CD4-positive, alpha-beta memory T cell (primary cell): ENCODE measurements at regions not wholly inside any gene's neighbourhood (a gene's known extent, or its start where the extent isn't known, plus 50 kb on each side); places are given as distances from the start of the nearest gene placed in this dataset.

ENCODE experiments used
- CTCF ChIA-PET: fragments of 350-600 bp; sonication (Branson Sonifier 250); formaldehyde crosslinking; loops from one replicate; lab custom pipeline; 2021; ENCODE audit warnings: inconsistent platforms; ENCODE audit not compliant: partially characterized antibody; lab: Charles Lee
- POLR2A ChIA-PET: fragments of 350-600 bp; sonication (Branson Sonifier 250); formaldehyde crosslinking; loops from one replicate; lab custom pipeline; 2021; ENCODE audit not compliant: partially characterized antibody; lab: Charles Lee
- DNase-seq, 5 donors: peaks; one replicate each; pipeline versions ENCODE4 v3.0.0 to v3.0.0-alpha.2; 2020 to 2022; ENCODE audit warnings: mixed read lengths in 1 of 5
- H3K27ac ChIP-seq: one replicate; pipeline ENCODE4 v1.7.0; 2013; ENCODE audit warnings: low read depth, low read length
- H3K27me3 ChIP-seq: 2 replicates; pipeline ENCODE4 v1.7.0; 2013; ENCODE audit warnings: mild to moderate bottlenecking, low read length, moderate library complexity; ENCODE audit not compliant: insufficient read depth
- H3K36me3 ChIP-seq: 2 replicates; pipeline ENCODE4 v1.7.0; 2013; ENCODE audit warnings: mild to moderate bottlenecking, low read length, moderate library complexity; ENCODE audit not compliant: insufficient read depth
- H3K4me1 ChIP-seq: 2 replicates; pipeline ENCODE4 v1.7.0; 2013; ENCODE audit warnings: mild to moderate bottlenecking, low read length, moderate library complexity; ENCODE audit not compliant: insufficient read depth
- H3K4me3 ChIP-seq, 2 donors: one replicate each; pipeline ENCODE4 v1.7.0; 2013; ENCODE audit warnings: low read length in 2 of 2, mild to moderate bottlenecking in 1 of 2
- H3K9me3 ChIP-seq, 2 donors: one replicate each; pipeline ENCODE4 v1.7.0; 2013; ENCODE audit warnings: low read length in 2 of 2, control low read depth in 1 of 2; ENCODE audit not compliant: control insufficient read depth in 1 of 2
- H3K27ac Mint-ChIP-seq, 7 donors: one replicate each; pipeline ENCODE4 v1.8.0; 2020 to 2021; ENCODE audit warnings: mixed read lengths in 7 of 7, mild to moderate bottlenecking in 6 of 7, inconsistent platforms in 3 of 7, moderate library complexity in 3 of 7
- H3K27me3 Mint-ChIP-seq, 2 donors: one replicate each; pipeline ENCODE4 v1.8.0; 2020 to 2021; ENCODE audit warnings: mixed read lengths in 2 of 2
- H3K36me3 Mint-ChIP-seq, 2 donors: one replicate each; pipeline ENCODE4 v1.8.0; 2020 to 2021; ENCODE audit warnings: mixed read lengths in 2 of 2, inconsistent platforms in 1 of 2, mild to moderate bottlenecking in 1 of 2
- H3K4me1 Mint-ChIP-seq, 4 donors: one replicate each; pipeline ENCODE4 v1.8.0; 2020 to 2021; ENCODE audit warnings: mixed read lengths in 4 of 4, mild to moderate bottlenecking in 1 of 4
- H3K4me3 Mint-ChIP-seq, 8 donors: one replicate each; pipeline ENCODE4 v1.8.0; 2020 to 2021; ENCODE audit warnings: mixed read lengths in 8 of 8, mild to moderate bottlenecking in 7 of 8, moderate library complexity in 6 of 8, inconsistent platforms in 3 of 8
- H3K9me3 Mint-ChIP-seq, 8 donors: one replicate each; pipeline ENCODE4 v1.8.0; 2020 to 2021; ENCODE audit warnings: mixed read lengths in 8 of 8, mild to moderate bottlenecking in 5 of 8, inconsistent platforms in 3 of 8, moderate library complexity in 1 of 8
- intact Hi-C: fragments of 100-400 bp; cut with micrococcal nuclease; formaldehyde crosslinking; loops from one replicate; pipeline ENCODE4 v1.15.1; 2023

DNA sequence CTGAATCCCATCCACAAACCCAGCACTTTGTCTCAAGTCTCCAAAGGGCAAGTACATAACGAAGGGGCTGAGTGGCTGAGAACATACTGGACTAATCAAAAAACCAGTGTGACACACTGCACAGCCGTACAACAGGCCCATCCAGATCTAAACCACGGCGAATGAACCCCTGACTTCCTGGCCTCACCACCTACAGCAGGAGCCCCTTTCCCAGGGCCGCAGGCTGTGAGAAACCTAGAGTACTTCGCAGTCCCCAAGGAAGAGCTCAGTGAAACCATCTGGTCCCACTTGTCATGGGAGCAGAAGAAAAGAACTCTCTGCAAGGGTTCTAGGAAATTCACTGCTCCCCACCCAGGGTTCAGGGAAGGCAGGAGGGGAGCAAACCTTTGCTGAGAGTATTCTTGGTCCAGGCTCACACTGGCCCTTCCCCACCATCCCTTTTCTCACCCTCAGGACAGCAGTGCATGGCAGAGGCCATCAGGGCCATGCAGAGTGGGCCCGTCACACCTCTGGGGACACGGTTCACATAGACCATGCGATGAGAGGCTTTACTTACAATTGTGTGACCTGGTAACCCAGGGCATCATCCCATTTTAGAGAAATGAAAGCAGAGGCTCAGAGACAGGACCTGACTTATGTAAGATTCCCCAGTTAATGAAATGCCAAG lies 192.8 kb downstream of the BCL11B start:
- POLR2A ChIA-PET, result no interaction called here
- CTCF ChIA-PET, result no interaction called here

DNA sequence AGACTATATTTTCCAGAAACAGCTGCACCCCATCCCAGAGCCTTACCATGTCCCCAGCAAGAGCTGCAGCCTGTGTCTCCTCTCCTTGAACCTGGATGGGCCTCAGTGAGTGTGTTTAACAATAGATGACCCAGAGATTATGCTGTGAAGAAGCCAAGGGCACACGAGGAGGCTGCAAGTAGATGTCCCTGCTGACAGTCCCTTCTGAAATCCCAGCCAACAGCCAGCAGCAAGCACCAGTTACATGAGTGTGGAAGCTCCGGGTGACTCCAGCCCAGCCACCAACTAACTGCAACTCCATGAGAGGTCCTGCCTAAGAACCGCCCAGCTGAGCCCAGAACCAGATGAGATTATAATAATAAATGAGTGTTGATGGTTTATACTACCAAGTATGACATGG lies 191.7 kb downstream of the BCL11B start:
- Histone ChIP-seq H3K4me1 (peaks cover 7% of the 10 kb centered on the region), H3K4me3 (no peak overlapping the region), H3K27ac (no peak overlapping the region), H3K9me3 (no peaks in the 10 kb centered on the region), H3K36me3 (no peaks in the 10 kb centered on the region), H3K27me3 (no peaks in the 10 kb centered on the region)
- peaks cover 8 to 19% (median 10%) of the 10 kb centered on the region in 4 donors for H3K4me1 Mint-ChIP-seq
- no peak overlapping the region for H3K4me3 Mint-ChIP-seq
- intact Hi-C loops, result no loop called here
- no peak overlapping the region for H3K27ac Mint-ChIP-seq
- CTCF ChIA-PET, result no interaction called here
- no peaks in the 10 kb centered on the region for H3K27me3 Mint-ChIP-seq
- POLR2A ChIA-PET, result no interaction called here
- DNase-seq, result no peak
- H3K9me3 Mint-ChIP-seq, result peaks cover 2 to 24% (median 12%) of the 10 kb centered on the region in 8 donors
- peaks cover 5 to 27% of the 10 kb centered on the region in 2 donors for H3K36me3 Mint-ChIP-seq

More for the DNA sequence above, 192.8 kb downstream of the BCL11B start:
- H3K27ac ChIP-seq, result no peak overlapping the region
- DNase-seq, result no peak
- no peak overlapping the region for H3K4me3 Mint-ChIP-seq
- H3K27me3 Mint-ChIP-seq, result no peaks in the 10 kb centered on the region
- peaks cover 2 to 24% (median 12%) of the 10 kb centered on the region in 8 donors for H3K9me3 Mint-ChIP-seq
- H3K4me1 ChIP-seq, result peaks cover 7% of the 10 kb centered on the region
- H3K27me3 ChIP-seq, result no peaks in the 10 kb centered on the region
- intact Hi-C loops, result no loop called here
- H3K36me3 ChIP-seq, result no peaks in the 10 kb centered on the region
- H3K27ac Mint-ChIP-seq, result peak overlapping the region in 1 of 7 donors; percentile 72
- H3K36me3 Mint-ChIP-seq, result peaks cover 5 to 26% of the 10 kb centered on the region in 2 donors
- H3K4me1 Mint-ChIP-seq, result peaks cover 8 to 19% (median 10%) of the 10 kb centered on the region in 4 donors
- H3K9me3 ChIP-seq, result no peaks in the 10 kb centered on the region
- no peak overlapping the region for H3K4me3 ChIP-seq

DNA sequence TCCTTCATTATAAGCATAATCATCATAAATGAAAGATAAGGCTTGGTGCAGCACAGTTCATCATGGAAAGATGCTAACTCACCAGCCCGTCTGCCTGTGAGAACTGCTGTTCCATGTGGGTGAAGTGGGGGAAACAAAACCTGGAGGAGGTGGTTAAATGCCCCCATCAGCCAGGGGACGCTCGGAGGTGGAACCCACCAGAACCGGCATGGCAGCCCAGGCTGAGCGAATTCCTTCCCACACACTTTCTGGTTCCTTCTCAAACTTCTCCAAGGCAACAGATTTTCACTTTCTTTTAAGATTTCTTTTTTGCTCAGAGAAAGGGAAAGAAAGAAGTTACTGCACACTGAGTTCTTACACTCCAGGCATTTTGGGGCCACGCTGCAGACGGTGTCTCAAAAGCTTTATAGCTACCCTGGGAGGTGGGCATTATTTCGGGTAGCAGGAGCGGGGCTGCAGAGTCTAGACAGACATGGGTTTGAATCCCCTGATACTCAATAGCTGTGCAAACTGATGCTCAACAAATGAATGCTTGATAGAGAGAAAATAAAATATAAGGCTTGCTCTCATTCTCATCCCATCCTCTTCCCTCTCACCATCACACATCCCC lies 190.7 kb downstream of the BCL11B start:
- Histone ChIP-seq H3K36me3 (no peaks in the 10 kb centered on the region), H3K27ac (no peak overlapping the region), H3K27me3 (no peaks in the 10 kb centered on the region), H3K4me3 (no peak overlapping the region), H3K9me3 (no peaks in the 10 kb centered on the region), H3K4me1 (peaks cover 7% of the 10 kb centered on the region)
- Mint-ChIP-seq H3K9me3 (peaks cover 2 to 24% (median 17%) of the 10 kb centered on the region in 8 donors), H3K27me3 (no peaks in the 10 kb centered on the region), H3K4me1 (peaks cover 8 to 19% (median 12%) of the 10 kb centered on the region in 4 donors), H3K36me3 (peaks cover 11 to 34% of the 10 kb centered on the region in 2 donors), H3K4me3 (no peak overlapping the region), H3K27ac (no peak overlapping the region)
- CTCF ChIA-PET, result no interaction called here
- no peak for DNase-seq
- POLR2A ChIA-PET, result no interaction called here
- intact Hi-C loops, result no loop called here

DNA sequence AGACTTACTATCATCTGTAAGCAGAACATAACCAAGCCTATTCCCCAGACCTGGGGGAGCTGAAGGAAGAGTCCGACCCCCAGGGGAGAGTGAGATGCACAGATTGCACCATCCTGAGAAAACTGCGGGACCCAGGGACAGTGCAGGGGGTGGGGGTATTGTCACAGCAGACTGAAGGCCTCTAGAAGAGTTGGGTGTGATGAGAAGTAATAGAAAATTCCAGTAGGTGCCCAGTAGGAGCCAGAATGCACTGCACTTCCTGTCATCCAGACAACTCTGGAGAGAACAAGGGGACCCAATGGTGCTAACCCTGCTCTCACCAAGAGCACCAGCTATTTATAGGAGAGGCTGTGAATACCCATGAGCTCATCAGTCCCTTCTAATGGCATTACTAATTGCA lies 190.1 kb downstream of the BCL11B start:
- Histone ChIP-seq H3K27me3 (no peaks in the 10 kb centered on the region), H3K4me1 (peaks cover 4% of the 10 kb centered on the region), H3K36me3 (no peaks in the 10 kb centered on the region), H3K4me3 (no peak overlapping the region), H3K9me3 (no peaks in the 10 kb centered on the region), H3K27ac (no peak overlapping the region)
- ChIA-PET CTCF (no interaction called here), POLR2A (no interaction called here)
- H3K4me3 Mint-ChIP-seq, result no peak overlapping the region
- no peaks in the 10 kb centered on the region for H3K27me3 Mint-ChIP-seq
- peaks cover 5 to 14% (median 11%) of the 10 kb centered on the region in 4 donors for H3K4me1 Mint-ChIP-seq
- no peak overlapping the region for H3K27ac Mint-ChIP-seq
- peaks cover 13 to 37% of the 10 kb centered on the region in 2 donors for H3K36me3 Mint-ChIP-seq
- intact Hi-C loops, result no loop called here
- DNase-seq, result no peak
- H3K9me3 Mint-ChIP-seq, result peaks cover 2 to 24% (median 18%) of the 10 kb centered on the region in 8 donors

DNA sequence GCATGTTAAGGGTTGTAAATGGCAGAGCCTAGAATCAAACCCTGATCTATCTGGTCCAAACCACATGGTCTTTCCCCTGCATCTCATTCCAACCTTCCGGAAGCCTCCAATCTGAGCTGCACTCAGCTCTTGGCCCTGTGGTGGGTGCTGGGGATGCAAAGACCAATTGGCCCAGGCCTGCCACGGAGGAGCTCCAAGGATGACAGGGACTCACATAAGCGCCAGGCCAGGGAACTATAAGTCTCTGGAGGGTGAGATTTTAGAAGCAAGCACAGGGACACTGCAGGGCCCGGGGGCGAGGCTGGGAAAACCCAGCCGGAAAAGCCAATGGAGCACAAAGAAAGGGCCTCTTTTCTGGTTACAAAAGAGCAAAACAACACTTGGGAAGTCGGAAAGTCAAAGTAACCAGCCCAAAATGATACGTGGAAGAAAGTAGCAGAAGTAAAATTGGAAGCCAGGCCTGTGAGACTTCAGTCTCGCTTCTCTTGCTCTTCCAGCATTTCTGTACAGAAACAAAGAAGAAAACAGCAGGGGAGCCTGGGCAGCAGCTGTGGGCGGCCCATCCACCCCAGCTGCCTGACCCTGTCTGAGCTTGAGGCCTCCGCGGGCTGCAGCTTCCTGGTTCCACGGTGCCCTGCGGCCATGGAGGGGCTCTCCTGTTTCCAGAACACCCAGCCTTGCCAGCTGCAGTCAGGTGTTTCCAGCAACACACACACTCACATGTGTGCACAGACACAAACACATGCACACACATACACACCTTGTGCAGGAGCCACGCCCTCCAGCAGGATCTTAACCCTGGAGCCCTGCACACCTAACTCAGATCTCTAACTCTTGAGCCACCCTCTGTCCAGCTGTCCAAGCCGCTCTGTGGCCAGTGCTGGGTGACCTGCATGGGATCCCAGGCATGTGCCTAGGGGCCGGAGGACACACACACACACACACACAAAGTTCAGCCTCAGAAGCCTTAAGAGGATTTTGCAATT lies 178.2 kb downstream of the BCL11B start:
- POLR2A ChIA-PET, result no interaction called here
- no peaks in the 10 kb centered on the region for H3K27me3 ChIP-seq
- Mint-ChIP-seq H3K36me3 (peaks cover 11 to 20% of the 10 kb centered on the region in 2 donors), H3K9me3 (peaks cover 0 to 15% (median 7%) of the 10 kb centered on the region in 8 donors), H3K27ac (no peak overlapping the region), H3K27me3 (no peaks in the 10 kb centered on the region), H3K4me3 (no peak overlapping the region), H3K4me1 (no peaks in the 10 kb centered on the region)
- H3K36me3 ChIP-seq, result no peaks in the 10 kb centered on the region
- DNase-seq, result no peak
- H3K27ac ChIP-seq, result no peak overlapping the region
- no peaks in the 10 kb centered on the region for H3K9me3 ChIP-seq
- no peak overlapping the region for H3K4me3 ChIP-seq
- CTCF ChIA-PET, result interaction anchor here (1.1 kb wide), 1 partner anchor 9 kb away, joined by 4 read pairs; no protein-coding TSS in a partner anchor
- no peaks in the 10 kb centered on the region for H3K4me1 ChIP-seq
- intact Hi-C loops, result no loop called here

DNA sequence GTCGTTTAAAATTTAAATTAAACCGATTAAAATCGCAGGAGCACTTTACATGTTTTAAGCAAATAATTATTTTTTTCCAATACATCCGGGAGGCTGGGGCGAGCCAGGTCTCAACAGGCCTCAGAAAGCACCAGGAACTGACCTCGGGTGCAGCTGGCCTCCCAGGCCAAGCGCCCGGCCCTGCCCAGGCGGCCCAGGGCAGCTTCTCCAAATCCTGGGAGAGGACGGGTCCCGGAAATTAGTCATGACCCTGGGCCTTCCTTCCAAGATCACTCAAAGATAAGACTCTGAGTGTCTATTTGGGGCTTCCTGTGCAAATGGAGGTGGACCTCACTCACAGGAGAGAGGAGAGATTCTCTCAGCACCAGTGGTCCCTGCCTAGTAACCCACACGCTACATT lies 177.1 kb downstream of the BCL11B start:
- no peak overlapping the region for H3K27ac ChIP-seq
- no peak overlapping the region for H3K4me3 Mint-ChIP-seq
- peaks cover 0 to 15% (median 6%) of the 10 kb centered on the region in 8 donors for H3K9me3 Mint-ChIP-seq
- H3K9me3 ChIP-seq, result no peaks in the 10 kb centered on the region
- POLR2A ChIA-PET, result no interaction called here
- H3K4me1 Mint-ChIP-seq, result peaks cover 0 to 1% (median 0%) of the 10 kb centered on the region in 4 donors
- H3K4me3 ChIP-seq, result no peak overlapping the region
- intact Hi-C loops, result no loop called here
- no peak for DNase-seq
- H3K27ac Mint-ChIP-seq, result no peak overlapping the region
- H3K4me1 ChIP-seq, result no peaks in the 10 kb centered on the region
- no peaks in the 10 kb centered on the region for H3K27me3 Mint-ChIP-seq
- H3K27me3 ChIP-seq, result no peaks in the 10 kb centered on the region
- H3K36me3 ChIP-seq, result no peaks in the 10 kb centered on the region
- peaks cover 11 to 22% of the 10 kb centered on the region in 2 donors for H3K36me3 Mint-ChIP-seq
- CTCF ChIA-PET, result interaction anchor here (0.6 kb wide), 1 partner anchor 244 kb away, joined by 3 read pairs; no protein-coding TSS in a partner anchor
